A549 (cell line): ENCODE measurements at regions not wholly inside any gene's neighbourhood (a gene's known extent, or its start where the extent isn't known, plus 50 kb on each side); places are given as distances from the start of the nearest gene placed in this dataset.

Source experiments
- ATAC-seq, 2 experiments: fragments of 200-7000 bp in 1 of 2; fragments of >200 bp in 1 of 2; cut with Nextera tagmentation in 1 of 2; cut with Tn5 transposase in 1 of 2; 3 replicates each; pipeline versions ENCODE4 v1.8.0 to v1.9.1; 2018 to 2020; ENCODE audit warnings: mild to moderate bottlenecking in 1 of 2, moderate library complexity in 1 of 2
- CTCF ChIA-PET: fragments of 300-600 bp; sonication (Branson Sonifier 250); formaldehyde crosslinking; extraction: SDS; loops from one replicate; lab custom pipeline; 2021; ENCODE audit warnings: antibody characterized with exemption, inconsistent platforms; lab: Yijun Ruan, JAX
- POLR2A ChIA-PET: fragments of 350-600 bp; formaldehyde crosslinking; extraction: SDS; loops from one replicate; lab custom pipeline; 2021; ENCODE audit warnings: antibody characterized with exemption, inconsistent platforms; lab: Yijun Ruan, JAX
- DNase-seq, 2 experiments: peaks; one replicate each; pipeline versions ENCODE4 v3.0.0 to v3.0.0-alpha.2; 2011 to 2016; ENCODE audit warnings: low read depth in 1 of 2, low spot score in 1 of 2
- FAIRE-seq: peaks from 2 replicates; lab custom pipeline; 2011; peaks lifted over from hg19 to GRCh38; lab: Jason Lieb, UNC
- H3K27ac ChIP-seq, 2 experiments: fragments of >200 bp; sonication (Bioruptor Twin); formaldehyde crosslinking; 3 replicates each; pipeline ENCODE4 v1.5.1; 2016 to 2017
- H3K4me1 ChIP-seq: fragments of >200 bp; sonication (Bioruptor Twin); formaldehyde crosslinking; 3 replicates; pipeline ENCODE4 v1.6.1; 2016
- H3K4me2 ChIP-seq: fragments of >200 bp; sonication (Bioruptor Twin); formaldehyde crosslinking; 3 replicates; pipeline ENCODE4 v1.6.1; 2016
- H3K4me3 ChIP-seq: fragments of >200 bp; sonication (Bioruptor Twin); formaldehyde crosslinking; 3 replicates; pipeline ENCODE4 v1.5.1; 2016
- H3K9me3 ChIP-seq: fragments of >200 bp; sonication (Bioruptor Twin); formaldehyde crosslinking; 3 replicates; pipeline ENCODE4 v1.6.1; 2016
- CEBPB ChIP-seq, 2 experiments: fragments of >200 bp in 1 of 2; sonication (Bioruptor Twin) in 1 of 2; formaldehyde crosslinking in 1 of 2; IDR thresholded peaks; 2 replicates each; pipeline ENCODE4 v1.6.1; 2012 to 2016
- CHD2 ChIP-seq: fragments of 150-350 bp; IDR thresholded peaks from 2 replicates; pipeline ENCODE4 v1.6.1; 2014; ENCODE audit warnings: low read length; ENCODE audit not compliant: partially characterized antibody
- EHMT2 ChIP-seq: fragments of 200-600 bp; sonication (generic); IDR thresholded peaks from 2 replicates; pipeline ENCODE4 v1.6.1; 2016; ENCODE audit warnings: antibody characterized with exemption, low read depth, mild to moderate bottlenecking, moderate library complexity
- FOXS1 ChIP-seq: fragments of 250-450 bp; sonication (Bioruptor Pico); IDR thresholded peaks from 2 replicates; pipeline ENCODE4 v1.5.0; 2020; ENCODE audit warnings: mild to moderate bottlenecking, moderate library complexity
- HDAC2 ChIP-seq: fragments of 200-600 bp; sonication (generic); IDR thresholded peaks from 2 replicates; pipeline ENCODE4 v1.6.1; 2016
- HOXA7 ChIP-seq: fragments of 250-450 bp; sonication (Bioruptor Pico); IDR thresholded peaks from 2 replicates; pipeline ENCODE4 v1.5.0; 2020; ENCODE audit warnings: mild to moderate bottlenecking, moderate library complexity
- HOXB5 ChIP-seq: fragments of 250-450 bp; sonication (Bioruptor Pico); IDR thresholded peaks from 2 replicates; pipeline ENCODE4 v1.5.0; 2020; ENCODE audit warnings: mild to moderate bottlenecking, moderate library complexity
- JUNB ChIP-seq: fragments of >200 bp; sonication (Bioruptor Twin); formaldehyde crosslinking; IDR thresholded peaks from 2 replicates; pipeline ENCODE4 v1.6.1; 2016
- NR3C1 ChIP-seq: fragments of >200 bp; sonication (Bioruptor Twin); formaldehyde crosslinking; IDR thresholded peaks from 3 replicates; pipeline ENCODE4 v1.6.1; 2017
- RAD21 ChIP-seq, 2 experiments: fragments of >200 bp in 1 of 2; sonication (Bioruptor Twin) in 1 of 2; formaldehyde crosslinking in 1 of 2; IDR thresholded peaks in 1 of 2; conservative IDR thresholded peaks in 1 of 2; 2 replicates in 1 of 2; 3 replicates in 1 of 2; pipeline ENCODE4 v1.6.1; 2012 to 2018; ENCODE audit warnings: inconsistent platforms in 1 of 2
- RCOR1 ChIP-seq: fragments of 150-350 bp; IDR thresholded peaks from 2 replicates; pipeline ENCODE4 v1.6.1; 2014; ENCODE audit warnings: antibody characterized with exemption, low read length, low read depth
- RFX5 ChIP-seq: fragments of 450-650 bp; IDR thresholded peaks from 2 replicates; pipeline ENCODE4 v1.7.1; 2014; ENCODE audit warnings: antibody characterized with exemption, mild to moderate bottlenecking, moderate library complexity
- SMC3 ChIP-seq: fragments of >200 bp; sonication (Bioruptor Twin); formaldehyde crosslinking; IDR thresholded peaks from 3 replicates; pipeline ENCODE4 v1.6.1; 2018; ENCODE audit warnings: inconsistent platforms
- TFCP2L1 ChIP-seq: fragments of 250-450 bp; sonication (Bioruptor Pico); IDR thresholded peaks from 2 replicates; pipeline ENCODE4 v1.5.0; 2021; ENCODE audit warnings: mild to moderate bottlenecking
- TP53 ChIP-seq: fragments of 250-450 bp; sonication (Bioruptor Pico); IDR thresholded peaks from 2 replicates; pipeline ENCODE4 v1.5.0; 2021; ENCODE audit warnings: mild to moderate bottlenecking, moderate library complexity
- WGBS: methylation state at CpG from one replicate; pipeline ENCODE4 v1.1.6; 2017; ENCODE audit errors: missing lambda C conversion rate; 5-methylcytosine and 5-hydroxymethylcytosine counted together
- TF ChIP-seq, protein P1 (sequence below): IDR thresholded peaks from 2 replicates; pipeline ENCODE4 v1.6.1; 2012
- TF ChIP-seq, protein P2 (sequence below): fragments of 250-450 bp; sonication (Bioruptor Pico); IDR thresholded peaks from 2 replicates; pipeline ENCODE4 v1.5.0; 2020; ENCODE audit warnings: low read depth, mild to moderate bottlenecking, moderate library complexity
- TF ChIP-seq, protein P3 (sequence below): fragments of 200-600 bp; sonication (generic); IDR thresholded peaks from 2 replicates; pipeline ENCODE4 v1.6.1; 2016; ENCODE audit warnings: antibody characterized with exemption, mild to moderate bottlenecking, moderate library complexity
- TF ChIP-seq, protein P4 (sequence below): IDR thresholded peaks from 2 replicates; pipeline ENCODE4 v1.6.1; 2012; ENCODE audit warnings: low read depth, borderline replicate concordance

DNA sequence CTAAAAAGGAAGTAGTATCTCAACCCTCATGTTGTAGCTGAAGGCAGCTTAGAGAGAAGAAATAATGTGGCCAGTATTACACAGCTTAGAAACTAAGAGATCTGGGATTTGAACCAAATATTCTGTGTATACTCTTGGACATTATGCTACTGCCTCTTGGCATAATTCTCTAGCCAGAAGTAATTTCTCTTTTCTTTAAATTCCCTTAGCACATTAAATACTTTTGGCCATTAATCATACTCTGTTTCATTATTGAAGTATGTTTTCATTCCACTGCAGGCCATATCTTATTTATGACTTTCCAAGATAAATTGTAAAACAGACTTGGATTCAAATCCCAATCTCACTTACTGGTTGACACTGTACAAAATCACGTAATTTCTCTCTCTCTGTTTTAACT, 181.3 kb upstream of the SPAG17 start:
- Histone ChIP-seq H3K27ac (no peak overlapping the region), H3K4me1 (no peaks in the 10 kb centered on the region), H3K4me3 (no peak overlapping the region), H3K4me2 (no peak overlapping the region), H3K9me3 (peaks cover 5% of the 10 kb centered on the region; the same call in 1 of the 3 replicates)
- POLR2A ChIA-PET, result no interaction called here
- ATAC-seq (no peak), DNase-seq (no peak), FAIRE-seq (no peak)
- WGBS, result 0% methylated on average over 1 of the region's 1 CpG
- TF ChIP-seq RAD21 (conservative IDR thresholded peaks at IDR 0.05 in 1 of 2, IDR thresholded peaks at IDR 0.05 in 1 of 2), result no peak
- TF ChIP-seq EHMT2, result no peak
- no peak for TF ChIP-seq RCOR1
- TF ChIP-seq JUNB, result no peak
- TF ChIP-seq, protein P1, sequence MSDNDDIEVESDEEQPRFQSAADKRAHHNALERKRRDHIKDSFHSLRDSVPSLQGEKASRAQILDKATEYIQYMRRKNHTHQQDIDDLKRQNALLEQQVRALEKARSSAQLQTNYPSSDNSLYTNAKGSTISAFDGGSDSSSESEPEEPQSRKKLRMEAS, result no peak
- CTCF ChIA-PET, result no interaction called here

DNA sequence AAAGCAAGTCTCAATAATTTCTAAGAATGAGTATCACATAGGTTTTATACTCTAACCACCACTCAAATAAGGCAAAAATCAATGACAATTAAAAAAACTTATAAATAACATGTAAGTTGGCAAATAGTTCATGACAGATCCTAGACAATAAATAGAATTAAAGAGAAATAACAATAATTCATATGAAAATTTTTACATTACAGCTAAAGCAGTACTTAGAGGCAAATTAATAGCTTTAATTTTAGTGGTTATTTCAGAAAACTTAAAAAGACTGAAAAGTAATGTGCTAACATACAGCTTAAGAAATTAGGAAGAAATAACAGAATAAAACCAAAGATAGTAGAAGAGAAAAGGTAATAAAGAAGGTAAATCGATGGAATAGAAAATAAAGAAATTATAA, 179.9 kb upstream of the SPAG17 start:
- no peak overlapping the region for H3K4me3 ChIP-seq
- ATAC-seq (no peak), DNase-seq (no peak), FAIRE-seq (no peak)
- no peak overlapping the region for H3K27ac ChIP-seq
- H3K4me1 ChIP-seq, result no peaks in the 10 kb centered on the region
- WGBS, result 0% methylated on average over 1 of the region's 1 CpG
- ChIA-PET CTCF (no interaction called here), POLR2A (no interaction called here)
- TF ChIP-seq HOXA7 (CRISPR knock-in tag) (no peak), CHD2 (no peak), HDAC2 (no peak), FOXS1 (CRISPR knock-in tag) (no peak), TP53 (CRISPR knock-in tag) (no peak), CEBPB (IDR thresholded peaks at IDR 0.05) (no peak), RFX5 (no peak)
- TF ChIP-seq, protein P2, sequence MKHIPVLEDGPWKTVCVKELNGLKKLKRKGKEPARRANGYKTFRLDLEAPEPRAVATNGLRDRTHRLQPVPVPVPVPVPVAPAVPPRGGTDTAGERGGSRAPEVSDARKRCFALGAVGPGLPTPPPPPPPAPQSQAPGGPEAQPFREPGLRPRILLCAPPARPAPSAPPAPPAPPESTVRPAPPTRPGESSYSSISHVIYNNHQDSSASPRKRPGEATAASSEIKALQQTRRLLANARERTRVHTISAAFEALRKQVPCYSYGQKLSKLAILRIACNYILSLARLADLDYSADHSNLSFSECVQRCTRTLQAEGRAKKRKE (CRISPR knock-in tag), result no peak
- TF ChIP-seq, protein P3, sequence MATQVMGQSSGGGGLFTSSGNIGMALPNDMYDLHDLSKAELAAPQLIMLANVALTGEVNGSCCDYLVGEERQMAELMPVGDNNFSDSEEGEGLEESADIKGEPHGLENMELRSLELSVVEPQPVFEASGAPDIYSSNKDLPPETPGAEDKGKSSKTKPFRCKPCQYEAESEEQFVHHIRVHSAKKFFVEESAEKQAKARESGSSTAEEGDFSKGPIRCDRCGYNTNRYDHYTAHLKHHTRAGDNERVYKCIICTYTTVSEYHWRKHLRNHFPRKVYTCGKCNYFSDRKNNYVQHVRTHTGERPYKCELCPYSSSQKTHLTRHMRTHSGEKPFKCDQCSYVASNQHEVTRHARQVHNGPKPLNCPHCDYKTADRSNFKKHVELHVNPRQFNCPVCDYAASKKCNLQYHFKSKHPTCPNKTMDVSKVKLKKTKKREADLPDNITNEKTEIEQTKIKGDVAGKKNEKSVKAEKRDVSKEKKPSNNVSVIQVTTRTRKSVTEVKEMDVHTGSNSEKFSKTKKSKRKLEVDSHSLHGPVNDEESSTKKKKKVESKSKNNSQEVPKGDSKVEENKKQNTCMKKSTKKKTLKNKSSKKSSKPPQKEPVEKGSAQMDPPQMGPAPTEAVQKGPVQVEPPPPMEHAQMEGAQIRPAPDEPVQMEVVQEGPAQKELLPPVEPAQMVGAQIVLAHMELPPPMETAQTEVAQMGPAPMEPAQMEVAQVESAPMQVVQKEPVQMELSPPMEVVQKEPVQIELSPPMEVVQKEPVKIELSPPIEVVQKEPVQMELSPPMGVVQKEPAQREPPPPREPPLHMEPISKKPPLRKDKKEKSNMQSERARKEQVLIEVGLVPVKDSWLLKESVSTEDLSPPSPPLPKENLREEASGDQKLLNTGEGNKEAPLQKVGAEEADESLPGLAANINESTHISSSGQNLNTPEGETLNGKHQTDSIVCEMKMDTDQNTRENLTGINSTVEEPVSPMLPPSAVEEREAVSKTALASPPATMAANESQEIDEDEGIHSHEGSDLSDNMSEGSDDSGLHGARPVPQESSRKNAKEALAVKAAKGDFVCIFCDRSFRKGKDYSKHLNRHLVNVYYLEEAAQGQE, result no peak
- TF ChIP-seq, protein P1, result no peak
- H3K9me3 ChIP-seq, result peaks cover 5% of the 10 kb centered on the region; the same call in 1 of the 3 replicates
- H3K4me2 ChIP-seq, result no peak overlapping the region

DNA sequence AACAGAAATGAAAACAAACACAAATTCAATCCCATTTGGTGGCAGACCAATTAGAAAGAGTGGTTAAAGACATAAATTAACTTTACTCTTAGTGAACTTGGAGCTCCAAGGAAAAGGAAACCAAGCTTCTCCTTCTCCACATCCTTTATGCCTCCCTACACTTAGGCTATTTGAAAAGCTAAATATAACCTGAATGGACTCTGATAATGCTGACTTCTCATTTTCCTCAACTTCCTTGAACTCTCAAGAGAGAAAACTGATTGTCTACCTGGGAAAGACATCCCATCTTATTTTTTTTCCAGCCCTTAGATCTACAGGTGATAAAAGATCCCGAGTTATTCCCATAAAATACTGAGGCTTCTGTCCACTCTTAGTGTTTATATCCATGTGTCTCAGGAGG, 178.4 kb upstream of the SPAG17 start:
- CTCF ChIA-PET, result no interaction called here
- no peak overlapping the region for H3K27ac ChIP-seq
- DNase-seq (no peak), FAIRE-seq (no peak), ATAC-seq (no peak)
- H3K4me3 ChIP-seq, result no peak overlapping the region
- TF ChIP-seq CHD2 (no peak), NR3C1 (no peak), HOXB5 (CRISPR knock-in tag) (no peak), SMC3 (no peak), TFCP2L1 (CRISPR knock-in tag) (no peak)
- TF ChIP-seq, protein P4, sequence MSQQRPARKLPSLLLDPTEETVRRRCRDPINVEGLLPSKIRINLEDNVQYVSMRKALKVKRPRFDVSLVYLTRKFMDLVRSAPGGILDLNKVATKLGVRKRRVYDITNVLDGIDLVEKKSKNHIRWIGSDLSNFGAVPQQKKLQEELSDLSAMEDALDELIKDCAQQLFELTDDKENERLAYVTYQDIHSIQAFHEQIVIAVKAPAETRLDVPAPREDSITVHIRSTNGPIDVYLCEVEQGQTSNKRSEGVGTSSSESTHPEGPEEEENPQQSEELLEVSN, result no peak
- H3K4me2 ChIP-seq, result no peak overlapping the region
- H3K9me3 ChIP-seq, result peaks cover 5% of the 10 kb centered on the region; the same call in 1 of the 3 replicates
- POLR2A ChIA-PET, result no interaction called here
- no peaks in the 10 kb centered on the region for H3K4me1 ChIP-seq
- 0% methylated on average over 1 of the region's 1 CpG for WGBS
